SK-N-SH treated with all-trans-retinoic acid at 6 μM for 48 hours (cell line): ENCODE measurements at regions not wholly inside any gene's neighbourhood (a gene's known extent, or its start where the extent isn't known, plus 50 kb on each side); places are given as distances from the start of the nearest gene placed in this dataset.

Experiments
- ATAC-seq: fragments of 200-7000 bp; cut with Tn5 transposase; 3 replicates; pipeline ENCODE4 v1.9.1; 2020; ENCODE audit warnings: mild to moderate bottlenecking, moderate library complexity
- ARNTL ChIP-seq: fragments of 450-650 bp; formaldehyde crosslinking; IDR thresholded peaks from 2 replicates; pipeline ENCODE4 v1.5.0; 2020; ENCODE audit warnings: low read depth, mild to moderate bottlenecking, moderate library complexity, borderline replicate concordance
- BACH2 ChIP-seq: fragments of 250-450 bp; sonication (Bioruptor Pico); IDR thresholded peaks from 2 replicates; pipeline ENCODE4 v1.9.0; 2021; ENCODE audit warnings: mild to moderate bottlenecking, borderline replicate concordance
- GLIS3 ChIP-seq: fragments of 250-450 bp; sonication (Bioruptor Pico); IDR thresholded peaks from 2 replicates; pipeline ENCODE4 v1.5.0; 2020; ENCODE audit warnings: mild to moderate bottlenecking, moderate library complexity
- ISL1 ChIP-seq: fragments of 250-450 bp; sonication (Bioruptor Pico); IDR thresholded peaks from 2 replicates; pipeline ENCODE4 v2.1.2; 2022; ENCODE audit warnings: mild to moderate bottlenecking, moderate library complexity
- OSR1 ChIP-seq: fragments of 250-450 bp; sonication (Bioruptor Pico); IDR thresholded peaks from 2 replicates; pipeline ENCODE4 v1.8.0; 2022; ENCODE audit warnings: moderate library complexity, mild to moderate bottlenecking, inconsistent platforms
- PPARA ChIP-seq: fragments of 250-450 bp; sonication (Bioruptor Pico); IDR thresholded peaks from 2 replicates; pipeline ENCODE4 v1.5.0; 2020; ENCODE audit warnings: mild to moderate bottlenecking, borderline replicate concordance
- RARB ChIP-seq: fragments of 250-450 bp; sonication (Bioruptor Pico); IDR thresholded peaks from 2 replicates; pipeline ENCODE4 v1.8.0; 2021; ENCODE audit warnings: mild to moderate bottlenecking, moderate library complexity
- SNAI2 ChIP-seq: fragments of 250-450 bp; sonication (Bioruptor Pico); IDR thresholded peaks from 2 replicates; pipeline ENCODE4 v1.5.0; 2020; ENCODE audit warnings: mild to moderate bottlenecking, moderate library complexity
- TCF4 ChIP-seq: fragments of 250-450 bp; sonication (Bioruptor Pico); IDR thresholded peaks from 2 replicates; pipeline ENCODE4 v1.8.0; 2021; ENCODE audit warnings: mild to moderate bottlenecking, moderate library complexity, borderline replicate concordance
- TOX ChIP-seq: fragments of 250-450 bp; sonication (Bioruptor Pico); IDR thresholded peaks from 2 replicates; pipeline ENCODE4 v1.8.0; 2021; ENCODE audit warnings: mild to moderate bottlenecking, moderate library complexity, borderline replicate concordance
- ZC3H10 ChIP-seq: fragments of 250-450 bp; sonication (Bioruptor Pico); IDR thresholded peaks from 2 replicates; pipeline ENCODE4 v1.5.1; 2021; ENCODE audit warnings: mild to moderate bottlenecking, moderate library complexity
- ZFP3 ChIP-seq: fragments of 250-450 bp; sonication (Bioruptor Pico); IDR thresholded peaks from 2 replicates; pipeline ENCODE4 v1.5.0; 2020; ENCODE audit warnings: mild to moderate bottlenecking, moderate library complexity
- ZFP30 ChIP-seq: fragments of 450-650 bp; formaldehyde crosslinking; IDR thresholded peaks from 2 replicates; pipeline ENCODE4 v1.5.0; 2022; ENCODE audit warnings: mild to moderate bottlenecking, moderate library complexity
- ZNF565 ChIP-seq: fragments of 450-650 bp; formaldehyde crosslinking; conservative IDR thresholded peaks from 2 replicates; pipeline ENCODE4 v1.5.0; 2020; ENCODE audit warnings: low read depth, mild to moderate bottlenecking, moderate library complexity
- ZNF70 ChIP-seq: fragments of 450-650 bp; formaldehyde crosslinking; IDR thresholded peaks from 2 replicates; pipeline ENCODE4 v1.5.0; 2020; ENCODE audit warnings: mild to moderate bottlenecking, moderate library complexity
- ZNF8 ChIP-seq: fragments of 450-650 bp; formaldehyde crosslinking; IDR thresholded peaks from 2 replicates; pipeline ENCODE4 v1.5.0; 2020; ENCODE audit warnings: mild to moderate bottlenecking, moderate library complexity
- TF ChIP-seq, protein P1 (sequence below): fragments of 250-450 bp; sonication (Bioruptor Pico); IDR thresholded peaks from 2 replicates; pipeline ENCODE4 v1.5.1; 2020; ENCODE audit warnings: low read depth, mild to moderate bottlenecking, moderate library complexity
- TF ChIP-seq, protein P2 (sequence below): fragments of 250-450 bp; sonication (Bioruptor Pico); IDR thresholded peaks from 2 replicates; pipeline ENCODE4 v1.8.0; 2020; ENCODE audit warnings: mild to moderate bottlenecking, moderate library complexity, borderline replicate concordance
- TF ChIP-seq, protein P3 (sequence below): fragments of 250-450 bp; sonication (Bioruptor Pico); IDR thresholded peaks from 2 replicates; pipeline ENCODE4 v1.5.1; 2021; ENCODE audit warnings: mild to moderate bottlenecking, moderate library complexity
- TF ChIP-seq, protein P4 (sequence below): fragments of 250-450 bp; sonication (Bioruptor Pico); IDR thresholded peaks from 2 replicates; pipeline ENCODE4 v1.8.0; 2021; ENCODE audit warnings: low read depth, mild to moderate bottlenecking, moderate library complexity, borderline replicate concordance

DNA sequence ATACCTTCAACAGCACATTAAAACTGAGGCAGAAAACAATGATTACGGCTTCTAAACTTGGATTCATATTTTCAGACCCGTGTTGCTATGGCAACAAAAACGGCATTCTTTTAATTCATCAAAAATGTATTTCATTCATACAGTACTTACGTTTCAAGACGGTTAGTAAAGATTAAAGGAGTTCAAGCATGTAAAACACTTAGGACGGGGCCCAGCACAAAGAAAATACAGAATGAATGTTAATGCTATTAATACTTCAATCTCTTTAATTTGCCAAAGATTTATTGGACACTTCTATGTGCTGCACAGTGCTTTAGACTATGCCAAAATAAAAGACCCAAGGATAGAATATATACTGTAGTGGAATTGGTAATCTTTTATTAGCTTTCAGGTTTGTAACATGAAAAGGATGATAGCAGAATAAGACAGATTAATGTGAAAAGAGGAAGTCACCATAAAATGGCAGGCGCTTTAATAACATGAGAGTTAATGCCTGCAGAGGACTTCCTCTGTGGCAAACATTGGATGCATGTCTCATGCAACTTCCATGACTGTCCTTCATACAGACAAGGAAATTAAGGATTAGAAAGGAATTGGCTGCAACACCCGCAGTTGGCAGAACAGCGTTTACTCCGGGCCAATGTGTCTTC, 201.6 kb upstream of the KLF6 start:
- TF ChIP-seq, protein P1, sequence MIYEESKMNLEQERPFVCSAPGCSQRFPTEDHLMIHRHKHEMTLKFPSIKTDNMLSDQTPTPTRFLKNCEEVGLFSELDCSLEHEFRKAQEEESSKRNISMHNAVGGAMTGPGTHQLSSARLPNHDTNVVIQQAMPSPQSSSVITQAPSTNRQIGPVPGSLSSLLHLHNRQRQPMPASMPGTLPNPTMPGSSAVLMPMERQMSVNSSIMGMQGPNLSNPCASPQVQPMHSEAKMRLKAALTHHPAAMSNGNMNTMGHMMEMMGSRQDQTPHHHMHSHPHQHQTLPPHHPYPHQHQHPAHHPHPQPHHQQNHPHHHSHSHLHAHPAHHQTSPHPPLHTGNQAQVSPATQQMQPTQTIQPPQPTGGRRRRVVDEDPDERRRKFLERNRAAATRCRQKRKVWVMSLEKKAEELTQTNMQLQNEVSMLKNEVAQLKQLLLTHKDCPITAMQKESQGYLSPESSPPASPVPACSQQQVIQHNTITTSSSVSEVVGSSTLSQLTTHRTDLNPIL (CRISPR knock-in tag), result no peak
- no peak for TF ChIP-seq ZNF8 (CRISPR knock-in tag)
- TF ChIP-seq, protein P2, sequence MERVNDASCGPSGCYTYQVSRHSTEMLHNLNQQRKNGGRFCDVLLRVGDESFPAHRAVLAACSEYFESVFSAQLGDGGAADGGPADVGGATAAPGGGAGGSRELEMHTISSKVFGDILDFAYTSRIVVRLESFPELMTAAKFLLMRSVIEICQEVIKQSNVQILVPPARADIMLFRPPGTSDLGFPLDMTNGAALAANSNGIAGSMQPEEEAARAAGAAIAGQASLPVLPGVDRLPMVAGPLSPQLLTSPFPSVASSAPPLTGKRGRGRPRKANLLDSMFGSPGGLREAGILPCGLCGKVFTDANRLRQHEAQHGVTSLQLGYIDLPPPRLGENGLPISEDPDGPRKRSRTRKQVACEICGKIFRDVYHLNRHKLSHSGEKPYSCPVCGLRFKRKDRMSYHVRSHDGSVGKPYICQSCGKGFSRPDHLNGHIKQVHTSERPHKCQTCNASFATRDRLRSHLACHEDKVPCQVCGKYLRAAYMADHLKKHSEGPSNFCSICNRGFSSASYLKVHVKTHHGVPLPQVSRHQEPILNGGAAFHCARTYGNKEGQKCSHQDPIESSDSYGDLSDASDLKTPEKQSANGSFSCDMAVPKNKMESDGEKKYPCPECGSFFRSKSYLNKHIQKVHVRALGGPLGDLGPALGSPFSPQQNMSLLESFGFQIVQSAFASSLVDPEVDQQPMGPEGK (CRISPR knock-in tag), result no peak
- TF ChIP-seq, protein P3, sequence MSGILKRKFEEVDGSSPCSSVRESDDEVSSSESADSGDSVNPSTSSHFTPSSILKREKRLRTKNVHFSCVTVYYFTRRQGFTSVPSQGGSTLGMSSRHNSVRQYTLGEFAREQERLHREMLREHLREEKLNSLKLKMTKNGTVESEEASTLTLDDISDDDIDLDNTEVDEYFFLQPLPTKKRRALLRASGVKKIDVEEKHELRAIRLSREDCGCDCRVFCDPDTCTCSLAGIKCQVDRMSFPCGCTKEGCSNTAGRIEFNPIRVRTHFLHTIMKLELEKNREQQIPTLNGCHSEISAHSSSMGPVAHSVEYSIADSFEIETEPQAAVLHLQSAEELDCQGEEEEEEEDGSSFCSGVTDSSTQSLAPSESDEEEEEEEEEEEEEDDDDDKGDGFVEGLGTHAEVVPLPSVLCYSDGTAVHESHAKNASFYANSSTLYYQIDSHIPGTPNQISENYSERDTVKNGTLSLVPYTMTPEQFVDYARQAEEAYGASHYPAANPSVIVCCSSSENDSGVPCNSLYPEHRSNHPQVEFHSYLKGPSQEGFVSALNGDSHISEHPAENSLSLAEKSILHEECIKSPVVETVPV (CRISPR knock-in tag), result no peak
- no peak for TF ChIP-seq ZFP3 (CRISPR knock-in tag)
- no peak for TF ChIP-seq ZNF565 (CRISPR knock-in tag)
- TF ChIP-seq ZC3H10 (CRISPR knock-in tag), result no peak
- TF ChIP-seq ZFP30 (CRISPR knock-in tag), result no peak
- no peak for TF ChIP-seq PPARA (CRISPR knock-in tag)
- no peak for TF ChIP-seq GLIS3 (CRISPR knock-in tag)
- no peak for TF ChIP-seq TOX (CRISPR knock-in tag)
- TF ChIP-seq ARNTL (CRISPR knock-in tag), result no peak
- TF ChIP-seq BACH2, result no peak
- TF ChIP-seq RARB (CRISPR knock-in tag), result no peak
- TF ChIP-seq, all 23 proteins: peak for 0
- ATAC-seq, result no peak

DNA sequence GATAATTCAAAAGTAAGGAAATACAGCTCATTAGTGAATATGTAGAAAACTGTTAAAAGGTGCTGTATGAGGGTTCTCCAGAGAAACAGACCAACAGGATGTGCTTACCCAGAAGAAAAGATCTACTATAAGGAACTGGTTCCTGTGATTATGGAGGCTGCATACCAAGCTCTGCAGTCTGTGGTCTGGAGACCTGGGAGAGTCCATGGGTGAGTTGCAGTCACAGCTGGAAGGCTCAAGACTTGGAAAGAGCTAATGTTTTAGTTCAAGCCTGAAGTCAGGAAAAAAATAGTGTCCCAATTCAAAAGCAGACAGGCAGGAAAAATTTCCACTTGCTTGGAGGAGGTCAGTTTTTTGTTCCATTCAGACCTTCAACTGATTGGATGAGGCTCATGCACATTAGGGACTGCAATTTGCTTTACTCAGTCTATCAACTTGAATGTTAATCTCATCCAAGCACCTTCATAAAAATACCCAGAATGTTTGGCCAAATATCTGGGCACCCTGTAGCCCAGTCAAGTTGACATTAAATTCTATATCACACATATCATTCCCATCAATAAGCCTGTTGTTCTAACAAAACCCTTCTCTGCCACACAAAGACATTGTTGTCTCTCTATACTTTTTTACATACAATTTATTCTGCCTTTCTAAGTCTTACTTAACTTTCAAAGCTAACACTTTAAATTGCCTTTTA, 197.9 kb upstream of the KLF6 start:
- ATAC-seq, result no peak
- TF ChIP-seq, protein P1 (CRISPR knock-in tag), result no peak
- no peak for TF ChIP-seq OSR1 (CRISPR knock-in tag)
- no peak for TF ChIP-seq BACH2
- no peak for TF ChIP-seq GLIS3 (CRISPR knock-in tag)

DNA sequence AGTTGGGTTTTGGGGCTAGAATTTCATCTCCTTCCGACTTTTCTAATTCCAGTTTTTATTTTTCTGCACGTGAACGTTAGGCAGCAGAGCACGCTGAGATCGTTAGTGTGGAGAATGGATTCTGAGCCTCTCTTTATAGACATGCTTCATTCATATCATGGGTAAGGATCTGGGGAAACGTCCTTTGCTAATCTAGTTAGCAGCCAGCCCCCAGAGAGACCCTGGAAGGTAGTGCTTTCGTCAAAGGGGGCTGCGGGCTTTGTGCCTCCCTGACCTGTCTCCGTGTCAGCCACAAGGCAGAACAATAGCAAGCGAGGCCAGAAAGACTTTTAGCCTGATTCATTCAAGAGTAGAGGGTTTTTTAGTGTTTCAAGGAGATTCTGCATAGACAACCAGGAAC, 196.3 kb upstream of the KLF6 start:
- no peak for ATAC-seq
- no peak for TF ChIP-seq SNAI2 (CRISPR knock-in tag)
- TF ChIP-seq RARB (CRISPR knock-in tag), result no peak
- TF ChIP-seq PPARA (CRISPR knock-in tag), result no peak
- TF ChIP-seq, all 23 proteins: peak for 0

DNA sequence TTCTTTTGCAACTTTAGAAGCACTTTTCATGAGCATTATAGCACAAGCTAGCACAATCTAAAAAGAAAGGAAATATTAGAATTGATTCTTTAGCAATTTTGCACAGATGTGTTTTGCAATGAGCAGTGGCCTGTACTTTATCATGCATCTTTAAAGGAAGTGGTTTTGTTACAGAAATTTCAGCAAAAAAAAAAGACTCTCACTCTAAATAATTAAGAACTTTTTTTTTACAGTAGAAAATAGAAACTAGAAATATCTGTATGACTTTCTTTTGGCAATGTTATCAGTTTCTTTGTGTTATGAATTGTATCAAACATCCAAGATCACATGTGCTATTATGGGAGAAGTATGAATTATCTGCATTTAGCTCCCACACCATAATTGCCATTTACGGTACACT, 195.7 kb upstream of the KLF6 start:
- ATAC-seq, result no peak
- TF ChIP-seq, protein P4, sequence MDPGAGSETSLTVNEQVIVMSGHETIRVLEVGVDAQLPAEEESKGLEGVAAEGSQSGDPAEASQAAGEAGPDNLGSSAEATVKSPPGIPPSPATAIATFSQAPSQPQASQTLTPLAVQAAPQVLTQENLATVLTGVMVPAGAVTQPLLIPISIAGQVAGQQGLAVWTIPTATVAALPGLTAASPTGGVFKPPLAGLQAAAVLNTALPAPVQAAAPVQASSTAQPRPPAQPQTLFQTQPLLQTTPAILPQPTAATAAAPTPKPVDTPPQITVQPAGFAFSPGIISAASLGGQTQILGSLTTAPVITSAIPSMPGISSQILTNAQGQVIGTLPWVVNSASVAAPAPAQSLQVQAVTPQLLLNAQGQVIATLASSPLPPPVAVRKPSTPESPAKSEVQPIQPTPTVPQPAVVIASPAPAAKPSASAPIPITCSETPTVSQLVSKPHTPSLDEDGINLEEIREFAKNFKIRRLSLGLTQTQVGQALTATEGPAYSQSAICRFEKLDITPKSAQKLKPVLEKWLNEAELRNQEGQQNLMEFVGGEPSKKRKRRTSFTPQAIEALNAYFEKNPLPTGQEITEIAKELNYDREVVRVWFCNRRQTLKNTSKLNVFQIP, result no peak
- TF ChIP-seq ZFP3 (CRISPR knock-in tag), result no peak
- no peak for TF ChIP-seq GLIS3 (CRISPR knock-in tag)
- no peak for TF ChIP-seq ZNF70
- no peak for TF ChIP-seq ZNF565 (CRISPR knock-in tag)
- no peak for TF ChIP-seq ISL1 (CRISPR knock-in tag)
- TF ChIP-seq SNAI2 (CRISPR knock-in tag), result no peak
- TF ChIP-seq TCF4 (CRISPR knock-in tag), result no peak
